CD14-positive monocyte (primary cell): ENCODE measurements at regions not wholly inside any gene's neighbourhood (a gene's known extent, or its start where the extent isn't known, plus 50 kb on each side); places are given as distances from the start of the nearest gene placed in this dataset.

ENCODE experiments used
- DNase-seq, 3 donors: peaks; one replicate each; pipeline ENCODE4 v3.0.0-alpha.2; 2011 to 2022
- H2AFZ ChIP-seq: 2 replicates; pipeline ENCODE4 v1.6.0; 2012; ENCODE audit warnings: mild to moderate bottlenecking, low read depth, low read length, inconsistent platforms; ENCODE audit not compliant: insufficient read depth, poor library complexity, severe bottlenecking
- H3K27ac ChIP-seq, 2 donors: 1 replicate in 1 of 2; 2 replicates in 1 of 2; pipeline ENCODE4 v1.5.1; 2012 to 2013; ENCODE audit warnings: low read length in 2 of 2, control low read depth in 1 of 2, inconsistent platforms in 1 of 2, low read depth in 1 of 2, mild to moderate bottlenecking in 1 of 2
- H3K27me3 ChIP-seq, 2 donors: one replicate each; pipeline versions ENCODE4 v1.6.0 to v1.6.1; 2011 to 2013; ENCODE audit warnings: low read length in 2 of 2; ENCODE audit not compliant: control insufficient read depth in 2 of 2, insufficient read depth in 2 of 2
- H3K36me3 ChIP-seq, 2 donors: replicated peaks in 1 of 2; 1 replicate in 1 of 2; 2 replicates in 1 of 2; pipeline versions ENCODE4 v1.5.1 to v1.6.1; 2012 to 2013; ENCODE audit warnings: low read length in 2 of 2, control low read depth in 1 of 2, inconsistent platforms in 1 of 2, mild to moderate bottlenecking in 1 of 2; ENCODE audit not compliant: insufficient read depth in 2 of 2, control insufficient read depth in 1 of 2
- H3K4me1 ChIP-seq, 2 donors: 1 replicate in 1 of 2; 2 replicates in 1 of 2; pipeline versions ENCODE4 v1.5.1 to v1.6.1; 2012 to 2013; ENCODE audit warnings: low read length in 2 of 2, control low read depth in 1 of 2, inconsistent platforms in 1 of 2, mild to moderate bottlenecking in 1 of 2, moderate library complexity in 1 of 2; ENCODE audit not compliant: insufficient read depth in 2 of 2, control insufficient read depth in 1 of 2
- H3K4me2 ChIP-seq: replicated peaks from 2 replicates; pipeline ENCODE3; 2012; ENCODE audit warnings: low read length, moderate library complexity, mild to moderate bottlenecking; ENCODE audit not compliant: poor library complexity, severe bottlenecking; ENCODE audit errors: extremely low read depth
- H3K4me3 ChIP-seq, 3 experiments: fragments of 200-600 bp in 1 of 3; sonication (generic) in 1 of 3; replicated peaks in 1 of 3; 1 replicate in 2 of 3; 2 replicates in 1 of 3; pipeline ENCODE4 v1.5.1; 2011 to 2013; ENCODE audit warnings: low read length in 3 of 3, mild to moderate bottlenecking in 3 of 3, control low read depth in 2 of 3, low read depth in 2 of 3, inconsistent platforms in 1 of 3, moderate library complexity in 1 of 3
- H3K79me2 ChIP-seq: 2 replicates; pipeline ENCODE4 v1.6.0; 2012; ENCODE audit warnings: mild to moderate bottlenecking, control low read depth, inconsistent platforms, low read length, moderate library complexity; ENCODE audit not compliant: insufficient read depth
- H3K9ac ChIP-seq: 2 replicates; pipeline ENCODE4 v1.6.0; 2017; ENCODE audit warnings: low read length, mild to moderate bottlenecking; ENCODE audit not compliant: insufficient read depth, poor library complexity, severe bottlenecking
- H3K9me3 ChIP-seq, 2 donors: replicated peaks in 1 of 2; 1 replicate in 1 of 2; 2 replicates in 1 of 2; pipeline versions ENCODE4 v1.5.1 to v1.6.1; 2012 to 2013; ENCODE audit warnings: low read length in 2 of 2, control low read depth in 1 of 2; ENCODE audit not compliant: control insufficient read depth in 1 of 2, insufficient read depth in 1 of 2
- H4K20me1 ChIP-seq: 2 replicates; pipeline ENCODE4 v1.6.0; 2012; ENCODE audit warnings: mild to moderate bottlenecking, low read length, control low read depth, moderate library complexity; ENCODE audit not compliant: insufficient read depth
- H3K27ac Mint-ChIP-seq, 7 donors: one replicate each; pipeline ENCODE4 v1.8.0; 2020; ENCODE audit warnings: mild to moderate bottlenecking in 7 of 7, mixed read lengths in 7 of 7, moderate library complexity in 6 of 7, inconsistent platforms in 2 of 7
- H3K27me3 Mint-ChIP-seq, 3 donors: one replicate each; pipeline ENCODE4 v1.8.0; 2021 to 2022; ENCODE audit warnings: low read depth in 3 of 3, mild to moderate bottlenecking in 3 of 3, mixed read lengths in 3 of 3, moderate library complexity in 3 of 3, inconsistent platforms in 1 of 3
- H3K36me3 Mint-ChIP-seq, 2 donors: one replicate each; pipeline ENCODE4 v1.8.0; 2020; ENCODE audit warnings: mixed read lengths in 2 of 2, inconsistent platforms in 1 of 2, mild to moderate bottlenecking in 1 of 2
- H3K4me1 Mint-ChIP-seq: one replicate; pipeline ENCODE4 v1.8.0; 2020; ENCODE audit warnings: mild to moderate bottlenecking, mixed read lengths
- H3K4me3 Mint-ChIP-seq, 2 donors: one replicate each; pipeline ENCODE4 v1.8.0; 2020; ENCODE audit warnings: mild to moderate bottlenecking in 2 of 2, mixed read lengths in 2 of 2, moderate library complexity in 1 of 2
- H3K9me3 Mint-ChIP-seq, 7 donors: one replicate each; pipeline ENCODE4 v1.8.0; 2020 to 2022; ENCODE audit warnings: mixed read lengths in 7 of 7, mild to moderate bottlenecking in 6 of 7, moderate library complexity in 6 of 7, inconsistent platforms in 2 of 7
- CTCF ChIP-seq: fragments of 200-600 bp; IDR thresholded peaks from one replicate; pipeline ENCODE4 v1.8.0; 2022; ENCODE audit warnings: antibody characterized with exemption, mild to moderate bottlenecking
- WGBS: methylation state at CpG from one replicate; pipeline ENCODE4 v1.1.5; 2013; ENCODE audit warnings: missing lambda C conversion rate; ENCODE audit not compliant: insufficient coverage; 5-methylcytosine and 5-hydroxymethylcytosine counted together
- intact Hi-C, 2 donors: fragments of 100-400 bp; cut with micrococcal nuclease; formaldehyde crosslinking; loops; one replicate each; pipeline versions ENCODE4 v1.15.0 to v1.15.1; 2023

- Mint-ChIP-seq H3K27me3 (peaks cover 0 to 2% (median 0%) of the 10 kb centered on the region in 3 donors), H3K27ac (no peak overlapping the region), H3K4me1 (no peaks in the 10 kb centered on the region), H3K9me3 (peaks cover 0 to 4% (median 0%) of the 10 kb centered on the region in 7 donors), H3K36me3 (no peaks in the 10 kb centered on the region), H3K4me3 (no peak overlapping the region)
- Histone ChIP-seq H3K4me2 (no peak overlapping the region), H3K27ac (no peak overlapping the region), H3K79me2 (no peaks in the 10 kb centered on the region), H3K9ac (no peak overlapping the region), H3K36me3 (no peaks in the 10 kb centered on the region), H3K4me1 (no peaks in the 10 kb centered on the region), H3K27me3 (no peaks in the 10 kb centered on the region), H3K4me3 (no peak overlapping the region), H3K9me3 (no peaks in the 10 kb centered on the region), H2AFZ (no peak overlapping the region), H4K20me1 (no peaks in the 10 kb centered on the region)
- no peak for DNase-seq
- intact Hi-C loops: no loop called here
- no CpG with 5 or more reads among the region's 1 CpG for WGBS
- TF ChIP-seq CTCF: no peak
Observed at GRCh38 chr9:119053070-119053469, 316.2 kb downstream of the BRINP1 start.

- Histone ChIP-seq H3K9ac (no peak overlapping the region), H3K4me3 (no peak overlapping the region), H3K27me3 (no peaks in the 10 kb centered on the region), H4K20me1 (no peaks in the 10 kb centered on the region), H3K4me2 (no peak overlapping the region), H3K36me3 (no peaks in the 10 kb centered on the region), H3K4me1 (no peaks in the 10 kb centered on the region), H2AFZ (no peak overlapping the region), H3K27ac (no peak overlapping the region), H3K9me3 (no peaks in the 10 kb centered on the region), H3K79me2 (no peaks in the 10 kb centered on the region)
- intact Hi-C loops: no loop called here
- H3K36me3 Mint-ChIP-seq: no peaks in the 10 kb centered on the region
- H3K4me3 Mint-ChIP-seq: no peak overlapping the region
- no CpG with 5 or more reads among the region's 2 CpGs for WGBS
- H3K27ac Mint-ChIP-seq: no peak overlapping the region
- TF ChIP-seq CTCF: no peak
- no peak for DNase-seq
- peaks cover 0 to 3% (median 0%) of the 10 kb centered on the region in 7 donors for H3K9me3 Mint-ChIP-seq
- no peaks in the 10 kb centered on the region for H3K4me1 Mint-ChIP-seq
- H3K27me3 Mint-ChIP-seq: no peaks in the 10 kb centered on the region
Observed at GRCh38 chr9:119060629-119061385, 308.4 kb downstream of the BRINP1 start.
